HG03520 (cell line): ENCODE measurements at regions not wholly inside any gene's neighbourhood (a gene's known extent, or its start where the extent isn't known, plus 50 kb on each side); places are given as distances from the start of the nearest gene placed in this dataset.
"Not testable (repeated sequence)": the region's sequence is repeated elsewhere in the genome, so short reads cannot be mapped to it uniquely, and the experiment has no call there.

Experiments
- ATAC-seq: cut with Tn5 transposase; IDR thresholded peaks from one replicate; pipeline ENCODE4 v1.9.1; 2021; ENCODE audit warnings: mild to moderate bottlenecking, moderate library complexity; ENCODE audit not compliant: unreplicated experiment

DNA sequence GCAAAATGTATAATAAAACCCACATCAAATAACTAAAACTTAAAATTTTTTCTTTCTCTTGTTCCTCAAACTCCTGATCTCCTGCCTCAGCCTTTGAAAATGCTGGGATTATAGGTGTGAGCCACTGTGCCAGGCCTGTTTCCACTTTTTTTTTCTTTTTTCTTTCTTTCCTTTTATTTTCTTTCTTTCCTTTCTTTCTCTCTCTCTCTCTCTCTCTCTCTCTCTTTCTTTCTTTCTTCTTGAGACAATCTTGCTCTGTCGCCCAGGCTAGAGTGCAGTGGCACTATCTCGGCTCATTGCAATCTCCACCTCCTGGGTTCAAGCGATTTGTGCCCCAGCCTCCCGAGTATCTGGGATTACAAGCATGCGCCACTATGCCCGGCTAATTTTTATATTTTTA lies 164.6 kb downstream of the OR2B2 start:
- no peak for ATAC-seq

DNA sequence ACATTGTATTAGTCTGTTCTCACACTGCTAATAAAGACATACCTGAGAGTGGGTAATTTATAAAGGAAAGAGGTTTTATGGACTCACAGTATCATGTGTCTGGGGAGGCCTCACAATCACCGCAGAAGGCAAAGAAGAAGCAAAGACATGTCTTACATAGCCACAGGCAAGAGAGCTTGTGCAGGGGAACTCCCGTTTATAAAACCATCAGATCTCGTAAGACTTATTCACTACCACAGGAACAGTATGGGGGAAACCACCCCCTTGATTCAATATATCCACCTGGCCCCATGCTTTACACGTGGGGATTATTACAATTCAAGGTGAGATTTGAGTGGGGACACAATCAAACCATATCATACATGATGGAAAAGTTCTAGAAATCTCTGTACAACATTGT lies 165.3 kb downstream of the OR2B2 start:
- not testable (repeated sequence) for ATAC-seq

DNA sequence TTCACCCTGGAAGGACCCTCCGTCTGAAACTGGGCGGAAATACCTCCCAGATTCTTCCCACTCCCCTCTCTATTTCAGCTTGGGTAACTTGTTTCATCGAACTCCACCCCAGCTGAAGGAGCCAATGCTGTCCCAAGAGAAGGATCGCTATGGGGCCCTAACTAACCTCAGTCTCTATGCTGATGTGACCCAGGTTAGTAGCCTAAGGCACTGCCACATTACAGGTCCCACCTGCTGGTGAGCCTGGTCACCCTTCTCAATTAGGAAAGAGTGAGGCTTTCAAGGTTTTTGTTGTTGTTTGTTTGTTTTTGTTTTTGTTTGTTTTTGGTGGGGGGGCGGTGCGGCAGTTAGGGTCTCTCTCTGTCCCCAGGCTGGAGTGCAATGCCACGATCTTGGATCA lies 168.4 kb downstream of the OR2B2 start:
- no peak for ATAC-seq

DNA sequence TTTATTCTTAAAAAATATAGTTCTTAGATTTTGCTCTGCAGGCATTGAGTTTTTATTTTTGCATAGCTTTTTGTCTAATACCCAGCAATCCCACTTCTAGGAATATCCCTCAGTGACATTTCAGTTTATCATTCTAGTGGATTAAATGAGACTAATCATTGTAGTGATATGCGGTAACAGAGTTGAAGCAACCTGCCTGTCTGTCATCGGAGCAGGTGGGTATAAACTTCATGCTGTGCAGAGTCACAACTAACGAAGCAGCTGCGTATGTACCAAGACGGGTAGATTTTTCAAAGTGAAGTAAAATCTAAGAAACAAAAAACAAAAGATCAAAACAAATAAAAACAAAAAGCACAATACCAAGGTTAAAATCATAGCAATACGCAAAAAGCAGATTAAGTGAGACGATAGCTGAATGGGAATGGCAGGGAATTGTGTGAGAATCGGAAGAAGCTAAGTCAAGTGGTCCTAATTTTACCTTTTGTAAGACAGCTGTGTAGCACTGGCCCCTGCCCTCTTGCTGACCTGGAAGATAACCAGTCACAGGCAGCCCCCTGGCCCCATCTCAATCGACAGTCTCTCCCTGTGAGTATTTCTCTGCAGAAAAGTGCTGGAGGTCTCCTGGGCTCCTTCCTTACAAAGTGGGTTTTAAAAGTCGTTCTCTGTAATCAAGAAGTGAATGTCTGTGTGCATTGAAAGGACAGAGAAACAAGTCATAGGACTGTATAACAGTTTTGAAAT lies 169.2 kb downstream of the OR2B2 start:
- no peak for ATAC-seq

DNA sequence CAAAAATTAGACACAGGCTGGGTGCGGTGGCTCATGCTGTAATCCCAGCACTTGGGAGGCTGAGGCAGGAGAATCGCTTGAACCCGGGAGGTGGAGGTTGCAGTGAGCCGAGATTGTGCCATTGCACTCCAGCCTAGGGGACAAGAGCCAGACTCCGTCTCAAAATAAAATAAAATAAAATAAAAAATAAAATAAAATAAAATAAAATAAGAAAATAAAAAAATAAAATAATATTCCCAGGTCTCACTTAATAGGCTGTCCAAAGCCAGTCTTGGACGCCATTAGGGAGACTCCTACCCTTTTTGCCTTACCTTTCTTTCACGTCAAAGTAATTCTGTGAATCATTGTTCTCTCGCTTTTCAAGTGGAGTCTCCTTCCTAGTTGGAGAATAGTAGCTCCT lies 172.3 kb downstream of the OR2B2 start:
- not testable (repeated sequence) for ATAC-seq

DNA sequence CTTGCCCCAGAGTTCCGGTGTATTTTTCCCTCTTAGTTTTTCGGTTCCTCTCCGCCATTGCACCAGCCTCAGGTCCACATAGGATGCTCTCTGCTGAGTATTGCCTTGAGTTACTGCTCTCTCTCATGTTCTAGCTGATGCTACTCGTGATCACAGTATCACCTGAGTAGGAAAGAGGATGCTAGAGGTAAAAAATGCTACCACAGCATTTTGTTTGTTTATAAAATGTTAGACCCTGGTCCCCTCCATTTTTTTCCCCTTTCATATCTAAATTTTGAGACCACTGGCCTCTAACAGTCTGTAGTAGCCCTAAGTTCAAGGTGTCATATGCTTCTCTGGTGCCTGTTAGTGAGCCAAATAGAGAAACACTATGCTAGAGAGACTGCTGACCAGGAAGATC lies 175.5 kb downstream of the OR2B2 start:
- no peak for ATAC-seq

DNA sequence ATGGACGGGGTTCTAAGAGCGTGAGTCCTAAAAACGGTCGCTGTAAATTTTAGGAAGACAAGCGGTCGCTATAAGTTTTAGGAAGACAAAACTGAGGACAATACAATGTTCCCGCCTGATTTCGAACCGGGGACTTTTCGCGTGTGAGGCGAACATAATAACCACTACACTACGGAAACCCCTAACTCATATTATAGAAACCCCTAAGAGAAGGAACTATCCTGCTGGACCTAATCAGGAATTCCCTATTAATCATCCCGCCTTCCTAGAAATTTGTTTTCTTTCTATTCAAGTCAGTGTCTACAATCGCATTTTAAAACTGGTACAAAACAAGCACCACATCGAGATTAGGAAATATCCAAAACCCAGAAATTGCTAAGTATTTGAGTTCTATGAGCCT lies 183.8 kb downstream of the OR2B2 start:
- ATAC-seq: no peak

DNA sequence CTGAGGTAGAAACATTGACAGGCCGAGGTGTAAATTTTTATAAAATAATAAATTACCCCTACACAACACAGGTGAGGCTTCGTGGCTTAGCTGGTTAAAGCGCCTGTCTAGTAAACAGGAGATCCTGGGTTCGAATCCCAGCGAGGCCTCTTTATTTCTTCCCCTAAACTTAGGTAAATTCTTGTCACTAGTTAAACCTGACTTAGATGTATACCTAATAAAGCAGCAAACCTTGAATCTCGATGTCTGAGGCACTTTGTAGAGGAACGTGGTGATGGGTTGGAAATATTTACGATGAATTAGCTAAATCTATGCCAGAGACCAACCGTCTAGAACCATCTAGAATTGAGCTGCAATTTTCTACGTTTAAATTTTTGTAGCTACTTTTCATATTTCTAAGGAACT lies 185.6 kb downstream of the OR2B2 start:
- ATAC-seq: no peak

DNA sequence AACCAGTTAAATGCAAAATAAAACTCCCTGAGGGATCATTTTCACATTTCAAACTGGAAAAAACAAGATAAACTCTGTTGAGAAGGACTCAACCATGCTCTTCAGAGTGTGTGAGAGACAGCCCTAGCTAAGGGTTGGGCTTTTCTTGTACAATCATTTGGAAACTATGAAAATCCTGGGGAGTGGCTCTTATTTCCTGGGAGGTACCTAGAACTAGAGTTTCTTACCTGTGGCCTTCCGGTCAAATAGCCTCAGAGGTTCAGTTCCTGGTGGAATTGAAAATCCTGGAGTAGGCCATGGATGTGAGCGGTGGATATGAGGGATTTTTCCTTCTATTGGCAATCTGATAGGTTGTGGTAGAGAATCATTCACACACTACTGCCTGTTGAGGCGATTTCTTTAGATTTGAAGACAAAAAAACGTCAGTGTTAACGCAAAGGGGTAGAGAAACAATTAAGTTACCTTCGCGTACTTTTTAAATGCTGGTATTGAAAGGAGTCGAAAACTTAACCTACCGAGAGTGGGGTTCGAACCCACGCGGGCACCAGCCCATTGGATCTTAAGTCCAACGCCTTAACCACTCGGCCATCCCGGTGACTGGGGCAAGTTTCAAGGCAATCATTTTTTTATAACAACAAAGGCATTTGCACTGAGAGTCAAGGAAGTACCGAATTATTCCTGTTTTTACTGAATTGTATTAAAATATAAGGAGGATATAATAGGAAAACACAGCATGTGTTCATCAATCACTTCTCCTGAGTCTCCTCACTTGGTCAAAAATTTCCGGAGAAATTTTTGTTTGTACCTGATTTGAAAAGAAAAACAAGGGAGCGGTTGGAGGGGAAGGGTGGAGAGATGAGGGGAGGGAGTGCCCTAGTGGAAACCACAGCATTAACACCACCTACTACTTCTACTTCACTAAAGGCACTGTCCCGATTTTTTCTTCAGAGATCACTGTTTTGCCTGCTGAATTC lies 191.3 kb downstream of the OR2B2 start:
- no peak for ATAC-seq

DNA sequence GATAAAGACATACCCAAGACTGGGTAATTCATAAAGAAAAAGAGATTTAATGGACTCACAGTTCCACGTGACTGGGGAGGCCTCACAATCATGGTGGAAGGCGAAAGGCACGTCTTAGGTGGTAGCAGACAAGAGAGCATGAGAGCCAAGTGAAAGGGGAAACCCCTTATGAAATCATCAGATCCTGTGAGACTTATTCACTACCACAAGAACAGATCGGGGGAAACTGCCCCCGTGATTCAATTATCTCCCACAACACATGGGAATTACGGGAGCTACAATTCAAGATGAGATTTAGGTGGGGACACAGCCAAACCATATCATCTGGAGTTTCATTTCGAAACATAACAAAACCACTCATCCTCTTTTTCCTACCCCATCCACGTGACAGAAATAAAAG lies 193.2 kb downstream of the OR2B2 start:
- not testable (repeated sequence) for ATAC-seq

DNA sequence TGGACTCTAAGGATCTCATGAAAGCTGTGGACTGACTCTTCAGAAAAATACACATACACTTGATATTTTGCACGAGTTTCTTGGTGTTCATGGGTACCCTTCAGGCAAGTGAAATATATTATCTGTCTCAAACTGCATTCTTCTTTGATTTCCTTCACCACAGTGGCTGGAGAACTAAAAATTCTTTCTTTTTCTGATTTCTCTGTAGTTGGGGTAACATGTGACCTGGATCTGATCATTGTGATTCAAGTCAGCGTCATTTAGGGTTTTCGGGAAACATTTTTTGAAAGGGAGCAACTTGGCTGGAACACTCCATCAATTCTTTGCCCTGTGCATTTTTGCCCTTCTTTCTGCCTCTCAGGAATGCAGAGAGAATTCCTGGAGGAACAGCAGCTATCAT lies 205.8 kb downstream of the OR2B2 start:
- no peak for ATAC-seq

DNA sequence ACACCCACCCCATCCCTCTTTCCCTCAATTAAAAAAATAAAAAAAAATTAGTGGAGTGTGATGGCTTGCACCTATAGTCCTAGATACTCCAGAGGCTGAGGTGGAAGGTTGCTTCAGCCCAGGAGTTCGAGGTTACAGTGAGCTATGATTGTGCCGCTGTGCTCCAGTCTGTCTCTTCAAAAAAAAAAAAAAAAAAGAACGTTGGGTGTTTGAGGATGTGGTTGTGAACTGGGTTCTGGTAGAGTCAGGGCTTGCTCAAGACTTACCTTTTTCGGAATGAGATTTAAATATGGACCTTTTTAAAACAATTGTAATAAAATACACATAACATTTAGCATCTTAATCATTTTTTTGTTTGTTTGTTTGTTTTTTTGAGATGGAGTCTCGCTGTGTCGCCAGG lies 211.9 kb downstream of the OR2B2 start:
- ATAC-seq: no peak

DNA sequence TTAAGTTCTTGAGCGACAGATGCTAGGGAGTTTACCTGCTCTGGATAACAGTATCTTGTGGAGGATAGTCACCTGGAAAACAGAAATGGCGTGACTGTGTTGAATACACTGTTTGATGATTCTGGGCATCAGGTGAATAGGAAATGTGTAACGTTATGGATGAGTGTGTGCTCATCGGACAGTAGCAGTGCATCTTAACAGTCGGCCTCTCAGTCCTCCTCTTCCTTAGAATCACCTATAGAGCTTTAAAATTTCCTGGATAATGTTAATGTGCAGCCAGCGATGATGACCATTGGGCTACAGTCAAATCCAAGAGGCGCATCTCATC lies 217.7 kb downstream of the OR2B2 start:
- no peak for ATAC-seq

DNA sequence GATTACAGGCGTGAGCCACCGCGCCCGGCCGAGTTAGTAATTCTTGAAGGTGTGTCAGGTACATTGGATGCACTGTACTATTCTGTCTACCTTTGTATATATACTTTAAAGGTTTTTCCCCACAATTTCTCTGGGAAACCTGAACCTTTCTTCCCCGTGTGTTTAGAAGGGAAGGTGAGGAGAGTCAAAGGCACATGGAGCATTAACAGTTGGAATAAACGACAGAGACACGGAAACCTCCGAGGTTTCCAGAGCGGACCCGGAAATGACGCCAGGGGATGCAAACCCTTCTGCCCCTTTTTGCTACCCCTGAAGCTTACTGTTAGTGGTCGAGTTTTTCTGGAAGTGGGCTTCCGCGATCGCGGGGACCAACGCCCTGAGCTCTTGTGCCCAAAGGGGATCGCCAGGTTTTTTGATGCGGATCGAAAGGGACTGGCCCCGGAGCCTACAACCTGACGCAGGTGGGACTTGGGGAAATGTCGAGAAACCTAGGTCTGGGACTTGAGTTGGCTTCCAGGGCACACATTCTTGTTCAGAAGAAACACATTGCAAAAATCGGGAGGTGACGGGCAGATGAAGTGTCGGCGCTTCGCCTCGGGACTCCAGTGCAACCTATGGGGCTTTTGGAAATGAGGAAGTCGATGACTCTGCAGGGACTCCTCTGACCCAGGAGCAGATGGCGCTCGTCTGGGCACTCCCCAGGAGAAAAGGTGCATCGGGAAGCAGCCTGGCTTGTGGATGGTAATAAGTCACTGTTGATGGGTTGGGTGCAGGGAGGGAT lies 218.2 kb downstream of the OR2B2 start:
- ATAC-seq: no peak

DNA sequence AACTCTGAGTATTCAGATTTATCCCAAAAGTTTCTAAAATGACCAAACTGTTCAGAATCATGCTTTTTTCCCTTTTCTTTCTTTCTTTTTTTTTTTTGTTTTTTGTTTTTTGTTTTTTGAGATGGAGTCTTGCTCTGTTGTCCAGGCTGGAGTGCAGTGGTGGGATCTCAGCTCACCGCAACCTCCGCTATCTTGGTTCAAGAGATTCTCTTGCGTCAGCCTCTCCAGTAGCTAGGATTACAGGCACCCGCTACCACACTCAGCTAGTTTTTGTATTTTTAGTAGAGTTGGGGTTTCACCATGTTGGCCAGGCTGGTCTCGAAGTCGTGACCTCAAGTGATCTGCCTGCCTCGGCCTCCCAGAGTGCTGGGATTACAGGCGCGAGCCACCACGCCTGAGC lies 219.2 kb upstream of the ZNF184 start:
- ATAC-seq: not testable (repeated sequence)

DNA sequence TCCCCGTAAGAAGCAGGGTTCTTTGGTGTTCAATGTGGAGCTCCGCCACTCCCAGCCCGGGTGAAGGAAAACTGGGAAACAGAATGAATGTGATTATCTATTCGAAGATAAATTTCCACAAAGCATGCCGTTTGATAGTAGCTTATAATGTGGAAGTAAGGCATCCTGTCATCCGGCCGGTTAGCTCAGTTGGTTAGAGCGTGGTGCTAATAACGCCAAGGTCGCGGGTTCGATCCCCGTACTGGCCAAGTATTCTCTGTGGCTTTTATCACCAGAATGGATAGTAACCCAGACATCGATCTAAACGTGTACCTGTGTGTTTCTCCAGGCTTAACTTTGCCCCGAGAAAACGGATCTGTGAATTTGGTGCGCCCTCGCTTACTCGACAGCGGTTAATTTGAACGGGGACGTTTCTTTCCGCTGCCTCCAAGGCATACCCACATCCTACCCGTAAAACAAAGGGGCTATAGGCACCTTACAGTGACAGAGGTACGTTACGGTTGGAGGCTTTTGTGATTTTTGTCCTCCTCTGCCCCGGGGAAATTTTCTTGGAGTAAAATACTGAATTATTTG lies 215.2 kb upstream of the ZNF184 start:
- peak; percentile 60 for ATAC-seq

DNA sequence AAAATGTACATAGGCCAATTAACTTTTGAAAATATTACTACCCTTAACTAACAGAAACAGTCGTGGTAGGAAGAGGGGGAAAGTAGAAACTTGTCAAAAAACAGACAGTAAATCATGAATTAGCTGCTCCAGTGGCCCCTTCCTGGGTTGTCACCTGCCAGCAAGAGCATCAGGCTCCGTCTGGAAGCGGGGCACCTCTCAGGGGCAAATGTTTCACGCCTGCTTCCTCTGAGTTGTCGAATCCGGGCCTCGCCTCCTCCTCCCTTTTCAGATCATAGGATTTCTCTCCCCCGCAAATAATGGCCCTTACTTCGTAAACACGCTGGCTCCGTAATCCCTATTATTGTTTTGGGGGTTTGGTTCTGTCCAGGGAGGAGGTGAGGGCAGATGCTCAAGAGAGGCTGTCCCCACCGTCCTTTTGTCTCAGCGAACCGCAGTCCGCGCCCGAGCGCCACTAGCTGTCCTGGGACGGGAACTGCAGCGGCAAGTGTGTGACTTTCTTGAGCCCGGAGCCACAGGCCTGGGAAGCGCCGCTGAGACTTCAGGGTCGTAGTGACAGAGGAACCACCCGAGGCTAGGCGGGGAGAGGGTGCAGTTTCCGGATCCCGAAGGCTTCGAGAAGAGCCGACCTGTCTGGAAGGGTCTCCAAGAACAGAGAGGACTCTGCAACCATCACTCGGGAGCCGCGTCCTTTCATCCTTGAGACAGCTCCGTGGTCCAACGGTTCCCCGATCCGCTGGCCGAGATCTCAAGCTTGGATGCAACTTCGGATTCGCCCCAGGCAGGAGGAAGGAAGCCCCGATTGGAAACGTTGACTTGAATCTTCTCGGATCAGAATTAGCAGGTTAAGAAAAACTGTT lies 214.5 kb upstream of the ZNF184 start:
- ATAC-seq: peak; percentile 55

DNA sequence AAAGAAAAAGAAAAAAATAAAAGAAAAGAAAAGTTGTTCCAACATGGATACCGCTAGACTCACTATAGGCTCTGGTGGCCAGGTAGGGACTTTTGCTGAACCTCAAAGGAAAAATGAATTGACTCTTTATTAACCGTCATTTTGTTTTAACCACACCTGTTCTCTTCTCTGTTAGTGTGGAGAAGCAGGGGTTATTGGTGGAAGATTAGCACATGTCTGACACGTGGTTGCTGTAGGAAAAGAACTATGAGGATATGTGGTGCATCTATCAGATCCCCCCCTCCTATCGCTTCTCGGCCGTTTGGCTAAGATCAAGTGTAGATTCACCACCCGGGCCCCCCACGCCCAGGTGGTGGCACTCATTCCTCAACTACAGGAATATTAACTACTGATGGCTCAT lies 212.4 kb upstream of the ZNF184 start:
- ATAC-seq: no peak

DNA sequence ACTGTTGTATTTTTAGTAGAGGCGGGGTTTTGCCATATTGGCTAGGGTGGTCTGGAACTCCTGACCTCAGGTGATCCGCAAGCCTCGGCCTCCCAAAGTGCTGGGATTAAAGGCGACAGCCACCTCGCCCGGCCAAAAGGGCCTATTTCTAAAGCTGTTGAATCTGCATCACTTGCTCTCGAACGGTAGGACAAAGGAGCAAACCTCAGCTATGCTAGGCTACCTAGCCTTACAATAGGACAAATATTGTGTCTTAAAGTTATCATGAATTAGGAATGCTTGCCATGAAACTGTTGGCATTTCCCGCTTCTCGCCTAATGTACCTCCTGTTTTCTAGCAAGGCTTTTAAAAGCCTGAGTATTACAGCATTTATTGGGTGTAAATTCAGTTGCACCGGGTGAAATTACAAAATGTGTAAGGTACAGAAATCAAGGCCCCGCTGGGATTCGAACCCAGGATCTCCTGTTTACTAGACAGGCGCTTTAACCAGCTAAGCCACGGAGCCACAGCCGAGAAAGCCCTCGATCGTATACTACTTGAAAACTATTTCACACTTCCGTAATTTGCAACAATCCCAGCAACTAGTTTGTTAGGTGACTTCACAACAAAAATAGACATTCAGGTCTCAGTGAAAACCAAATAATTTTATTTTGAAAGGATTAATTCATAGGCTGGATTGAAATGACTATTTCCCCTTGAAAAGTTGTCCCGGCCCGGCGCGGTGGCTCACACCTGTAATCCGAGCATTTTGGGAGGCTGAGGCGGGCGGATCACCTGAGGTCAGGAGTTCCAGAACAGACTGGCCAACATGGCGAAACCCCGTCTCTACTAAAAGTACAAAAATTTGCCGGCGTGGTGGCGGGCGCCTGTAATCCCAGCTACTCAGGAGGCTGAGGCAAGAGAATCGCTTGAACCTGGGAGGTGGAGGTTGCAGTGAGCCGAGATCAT lies 211.6 kb upstream of the ZNF184 start:
- ATAC-seq: no peak
